Neuronal stem cell (in vitro differentiated cells): ENCODE measurements at regions not wholly inside any gene's neighbourhood (a gene's known extent, or its start where the extent isn't known, plus 50 kb on each side); places are given as distances from the start of the nearest gene placed in this dataset.

Experiments
- DNase-seq: peaks from one replicate; pipeline ENCODE4 v3.0.0-alpha.2; 2013; ENCODE audit warnings: low spot score
- H2AFZ ChIP-seq: one replicate; pipeline ENCODE4 v1.6.1; 2013; ENCODE audit warnings: mild to moderate bottlenecking, low read length, inconsistent platforms
- H2AK5ac ChIP-seq: 2 replicates; pipeline ENCODE4 v1.6.1; 2013; ENCODE audit warnings: low read depth, mild to moderate bottlenecking, inconsistent platforms, low read length, moderate library complexity, mixed read lengths
- H2BK120ac ChIP-seq: 2 replicates; pipeline ENCODE4 v1.6.1; 2013; ENCODE audit warnings: low read depth, mild to moderate bottlenecking, inconsistent platforms, low read length, moderate library complexity, mixed read lengths
- H2BK12ac ChIP-seq: one replicate; pipeline ENCODE4 v1.6.1; 2013; ENCODE audit warnings: low read length, inconsistent platforms
- H2BK15ac ChIP-seq: 2 replicates; pipeline ENCODE4 v1.6.1; 2013; ENCODE audit warnings: mild to moderate bottlenecking, low read length, inconsistent platforms, mixed read lengths
- H2BK5ac ChIP-seq: one replicate; pipeline ENCODE4 v1.6.1; 2013; ENCODE audit warnings: inconsistent platforms, mild to moderate bottlenecking, low read length, moderate library complexity
- H3K14ac ChIP-seq: one replicate; pipeline ENCODE4 v1.6.1; 2013; ENCODE audit warnings: low read length, inconsistent platforms
- H3K18ac ChIP-seq: 2 replicates; pipeline ENCODE4 v1.6.1; 2013; ENCODE audit warnings: low read length, inconsistent platforms
- H3K23ac ChIP-seq: 2 replicates; pipeline ENCODE4 v1.6.1; 2013; ENCODE audit warnings: low read depth, mild to moderate bottlenecking, mixed read lengths, low read length, inconsistent platforms; ENCODE audit not compliant: poor library complexity
- H3K27ac ChIP-seq: replicated peaks from 3 replicates; pipeline ENCODE4 v1.5.1; 2013; ENCODE audit warnings: low read length, inconsistent platforms
- H3K27me3 ChIP-seq, 3 experiments: 2 replicates each; pipeline ENCODE4 v1.6.1; 2013; ENCODE audit warnings: low read length in 3 of 3, mild to moderate bottlenecking in 2 of 3, inconsistent platforms in 1 of 3, low read depth in 1 of 3, mixed read lengths in 1 of 3, moderate library complexity in 1 of 3; ENCODE audit not compliant: control insufficient read depth in 3 of 3, insufficient read depth in 3 of 3
- H3K36me3 ChIP-seq, 2 donors: replicated peaks in 1 of 2; 2 replicates each; pipeline ENCODE4 v1.6.1; 2013; ENCODE audit warnings: low read length in 2 of 2; ENCODE audit not compliant: control insufficient read depth in 2 of 2, insufficient read depth in 2 of 2
- H3K4ac ChIP-seq: 2 replicates; pipeline ENCODE4 v1.6.1; 2013; ENCODE audit warnings: inconsistent platforms, mild to moderate bottlenecking, low read length, moderate library complexity
- H3K4me1 ChIP-seq, 2 donors: 1 replicate in 1 of 2; 2 replicates in 1 of 2; pipeline ENCODE4 v1.6.1; 2013; ENCODE audit warnings: low read length in 2 of 2, low read depth in 1 of 2; ENCODE audit not compliant: control insufficient read depth in 2 of 2, insufficient read depth in 1 of 2
- H3K4me2 ChIP-seq: one replicate; pipeline ENCODE4 v1.6.1; 2013; ENCODE audit warnings: mild to moderate bottlenecking, low read length, inconsistent platforms; ENCODE audit not compliant: insufficient read depth, poor library complexity, severe bottlenecking
- H3K4me3 ChIP-seq, 2 donors: 2 replicates each; pipeline ENCODE4 v1.5.1; 2013; ENCODE audit warnings: low read length in 2 of 2, mild to moderate bottlenecking in 2 of 2, inconsistent platforms in 1 of 2, moderate library complexity in 1 of 2
- H3K79me1 ChIP-seq: one replicate; pipeline ENCODE4 v1.6.1; 2013; ENCODE audit warnings: low read depth, mild to moderate bottlenecking, inconsistent platforms, low read length, moderate library complexity
- H3K9ac ChIP-seq: one replicate; pipeline ENCODE4 v1.6.1; 2013; ENCODE audit warnings: mild to moderate bottlenecking, low read depth, low read length, inconsistent platforms; ENCODE audit not compliant: poor library complexity
- H3K9me3 ChIP-seq, 2 donors: replicated peaks in 1 of 2; 2 replicates each; pipeline versions ENCODE3 to v1.6.1; 2013; ENCODE audit warnings: low read length in 2 of 2, mild to moderate bottlenecking in 2 of 2, inconsistent platforms in 1 of 2, low read depth in 1 of 2, mixed read lengths in 1 of 2, moderate library complexity in 1 of 2; ENCODE audit not compliant: control insufficient read depth in 2 of 2, insufficient read depth in 1 of 2
- H4K8ac ChIP-seq: one replicate; pipeline ENCODE4 v1.6.1; 2013; ENCODE audit warnings: low read depth, mild to moderate bottlenecking, inconsistent platforms, low read length, moderate library complexity
- H4K91ac ChIP-seq: one replicate; pipeline ENCODE4 v1.6.1; 2013; ENCODE audit warnings: low read length, low read depth, mild to moderate bottlenecking, inconsistent platforms; ENCODE audit not compliant: poor library complexity
- WGBS, 2 donors: extraction: QIAGEN DNeasy Blood & Tissue Kit; methylation state at CpG; one replicate each; pipeline ENCODE4 v1.1.7; 2013; ENCODE audit warnings: missing lambda C conversion rate in 2 of 2, mixed read lengths in 1 of 2; ENCODE audit not compliant: insufficient read length in 2 of 2, insufficient replicate concordance in 1 of 2; ENCODE audit errors: extremely low coverage in 2 of 2; 5-methylcytosine and 5-hydroxymethylcytosine counted together

GRCh38 chr13:62653371-62653770 lies 1237.7 kb upstream of the PCDH20 start:
- Histone ChIP-seq H2BK15ac (no peak overlapping the region), H2BK5ac (no peak overlapping the region), H3K27ac (no peak overlapping the region), H3K4ac (no peak overlapping the region), H3K9me3 (no peaks in the 10 kb centered on the region), H2AK5ac (no peak overlapping the region), H3K36me3 (no peaks in the 10 kb centered on the region), H3K18ac (no peak overlapping the region), H4K91ac (no peak overlapping the region), H2BK120ac (no peak overlapping the region), H3K27me3 (no peaks in the 10 kb centered on the region), H4K8ac (no peak overlapping the region), H2AFZ (no peak overlapping the region), H3K9ac (no peak overlapping the region), H3K4me3 (no peak overlapping the region), H3K23ac (no peak overlapping the region), H3K4me2 (no peak overlapping the region), H3K79me1 (no peaks in the 10 kb centered on the region), H3K4me1 (no peaks in the 10 kb centered on the region), H2BK12ac (no peak overlapping the region), H3K14ac (no peak overlapping the region)
- no peak for DNase-seq

GRCh38 chr13:62643799-62644524 lies 1228.3 kb upstream of the PCDH20 start:
- no peak overlapping the region for H4K8ac ChIP-seq
- H3K27ac ChIP-seq: no peak overlapping the region

GRCh38 chr13:62643007-62643483 lies 1227.4 kb upstream of the PCDH20 start:
- H3K9me3 ChIP-seq: no peaks in the 10 kb centered on the region
- H3K4me2 ChIP-seq: no peak overlapping the region
- no peak overlapping the region for H4K8ac ChIP-seq
- H3K27me3 ChIP-seq: no peaks in the 10 kb centered on the region
- H3K23ac ChIP-seq: no peak overlapping the region
- no peak overlapping the region for H3K4me3 ChIP-seq
- no peak overlapping the region for H3K27ac ChIP-seq
- H4K91ac ChIP-seq: no peak overlapping the region
- no peak overlapping the region for H3K18ac ChIP-seq
- H2BK12ac ChIP-seq: no peak overlapping the region
- H2BK120ac ChIP-seq: no peak overlapping the region
- no peaks in the 10 kb centered on the region for H3K79me1 ChIP-seq
- H3K4me1 ChIP-seq: peaks cover 0 to 1% of the 10 kb centered on the region in 2 donors
- no peak for DNase-seq
- WGBS, 2 donors: no CpG with 5 or more reads among the region's 4 CpGs
- no peak overlapping the region for H2AK5ac ChIP-seq
- H2BK15ac ChIP-seq: no peak overlapping the region
- H3K9ac ChIP-seq: no peak overlapping the region
- H2AFZ ChIP-seq: no peak overlapping the region
- H3K4ac ChIP-seq: no peak overlapping the region
- no peaks in the 10 kb centered on the region for H3K36me3 ChIP-seq
- no peak overlapping the region for H3K14ac ChIP-seq
- H2BK5ac ChIP-seq: no peak overlapping the region

More at GRCh38 chr13:62643799-62644524, 1228.3 kb upstream of the PCDH20 start:
- peaks cover 0 to 1% of the 10 kb centered on the region in 2 donors for H3K4me1 ChIP-seq
- H3K18ac ChIP-seq: no peak overlapping the region
- H3K14ac ChIP-seq: no peak overlapping the region
- H3K79me1 ChIP-seq: no peaks in the 10 kb centered on the region
- no peaks in the 10 kb centered on the region for H3K27me3 ChIP-seq
- DNase-seq: no peak
- no peak overlapping the region for H2BK12ac ChIP-seq
- no peaks in the 10 kb centered on the region for H3K9me3 ChIP-seq
- no peak overlapping the region for H3K9ac ChIP-seq
- no peak overlapping the region for H4K91ac ChIP-seq
- no peak overlapping the region for H3K23ac ChIP-seq
- WGBS, 2 donors: no CpG with 5 or more reads among the region's 2 CpGs
- H2AFZ ChIP-seq: no peak overlapping the region
- no peak overlapping the region for H3K4me2 ChIP-seq
- no peak overlapping the region for H3K4ac ChIP-seq
- no peak overlapping the region for H2BK120ac ChIP-seq
- H3K4me3 ChIP-seq: no peak overlapping the region
- no peaks in the 10 kb centered on the region for H3K36me3 ChIP-seq
- no peak overlapping the region for H2BK15ac ChIP-seq
- H2BK5ac ChIP-seq: no peak overlapping the region
- H2AK5ac ChIP-seq: no peak overlapping the region

GRCh38 chr13:62635161-62635560 lies 1219.5 kb upstream of the PCDH20 start:
- Histone ChIP-seq H4K8ac (no peak overlapping the region), H3K27me3 (no peaks in the 10 kb centered on the region), H3K27ac (no peak overlapping the region), H3K4me2 (no peak overlapping the region), H2AK5ac (no peak overlapping the region), H3K4me1 (no peaks in the 10 kb centered on the region), H4K91ac (no peak overlapping the region), H3K14ac (no peak overlapping the region), H3K9me3 (no peaks in the 10 kb centered on the region), H3K4ac (no peak overlapping the region), H2BK15ac (no peak overlapping the region), H3K4me3 (no peak overlapping the region), H3K79me1 (no peaks in the 10 kb centered on the region), H2BK5ac (no peak overlapping the region), H3K36me3 (no peaks in the 10 kb centered on the region), H3K23ac (no peak overlapping the region), H2BK12ac (no peak overlapping the region), H3K9ac (no peak overlapping the region), H2BK120ac (no peak overlapping the region), H3K18ac (no peak overlapping the region), H2AFZ (no peak overlapping the region)
- DNase-seq: no peak
